Stimulated activated CD8-positive, alpha-beta memory T cell treated with anti-CD3 and anti-CD28 coated beads, Interleukin-12 subunit alpha, Interleukin-12 subunit beta, amount 100 ng/mL, for 1 hour (primary cell): ENCODE measurements at regions not wholly inside any gene's neighbourhood (a gene's known extent, or its start where the extent isn't known, plus 50 kb on each side); places are given as distances from the start of the nearest gene placed in this dataset.

Experiments
- DNase-seq: peaks from one replicate; pipeline ENCODE4 v3.0.0-alpha.2; 2020; ENCODE audit warnings: low read depth

DNA sequence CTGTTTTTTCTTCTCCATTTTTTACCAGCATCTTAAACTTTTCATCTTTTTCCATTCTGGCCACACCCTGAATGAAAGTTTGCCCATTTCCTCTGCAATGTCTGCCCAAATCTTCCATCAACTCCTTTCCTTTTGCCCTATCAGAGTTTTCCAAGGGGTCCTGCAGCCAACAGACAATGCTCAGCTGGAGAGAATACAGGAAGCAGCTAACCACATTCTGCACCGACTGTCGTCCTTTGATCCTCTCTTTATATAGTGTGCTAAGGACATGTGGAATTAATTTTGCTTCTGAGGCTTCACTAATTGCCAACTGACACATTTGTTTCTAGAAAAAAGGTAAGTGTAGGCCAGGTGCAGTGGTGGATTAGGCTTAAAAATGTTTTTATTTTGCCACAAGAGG lies 50.5 kb upstream of the DLX2 start:
- no peak for DNase-seq

DNA sequence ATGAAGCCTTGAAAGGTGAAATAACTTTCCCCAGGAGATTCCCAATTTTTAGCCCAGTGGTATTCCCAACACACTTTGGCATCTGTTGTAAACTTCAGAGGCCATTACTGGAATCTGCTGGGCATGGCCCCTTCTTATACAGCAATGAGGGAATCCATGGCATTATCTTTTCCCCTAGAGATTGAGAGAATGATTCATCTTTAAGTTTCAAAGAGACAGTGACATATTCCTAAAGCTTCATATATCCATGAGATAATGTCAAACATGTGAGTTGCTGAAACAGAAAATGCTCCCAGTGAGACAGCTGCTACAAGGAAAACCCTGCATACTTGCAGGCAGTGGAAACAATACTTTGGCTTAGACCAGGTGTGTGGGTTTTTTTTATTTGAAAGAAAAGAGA lies 51.1 kb upstream of the DLX2 start:
- DNase-seq: no peak

DNA sequence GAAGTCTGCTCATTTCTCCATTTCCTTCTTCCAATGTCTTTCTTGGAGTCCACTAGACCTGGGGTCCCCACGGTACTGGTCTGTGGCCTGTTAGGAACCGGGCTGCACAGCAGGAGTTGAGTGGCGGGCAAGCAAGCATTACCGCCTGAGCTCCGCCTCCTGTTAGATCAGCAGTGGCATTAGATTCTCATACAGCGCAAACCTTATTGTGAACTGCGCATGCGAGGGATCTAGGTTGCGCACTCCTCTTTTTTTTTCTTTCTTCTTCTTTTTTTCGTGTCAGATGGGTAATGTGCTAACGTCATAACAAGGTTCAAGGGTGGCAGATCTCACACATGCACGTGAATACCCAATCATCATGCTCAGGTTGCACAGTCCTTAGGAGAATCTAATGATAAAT lies 53.1 kb upstream of the DLX2 start:
- DNase-seq: no peak

DNA sequence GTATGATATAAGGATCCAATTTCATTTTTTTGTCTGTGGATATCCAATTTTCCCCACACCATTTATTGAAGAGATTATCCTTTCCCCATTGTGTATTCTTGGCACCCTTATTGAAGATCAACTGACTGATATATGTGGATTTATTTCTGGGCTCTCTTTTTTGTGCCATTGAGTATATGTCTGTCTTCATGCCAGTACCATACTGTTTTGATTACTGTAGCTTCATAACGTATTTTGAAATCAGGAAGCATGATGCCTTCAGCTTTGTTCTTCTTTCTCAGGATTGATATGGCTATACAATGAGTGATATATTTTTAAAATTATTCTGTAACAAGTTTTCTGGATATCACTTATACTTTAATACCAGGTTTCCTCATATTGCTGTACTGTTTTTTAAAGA lies 58.1 kb upstream of the DLX2 start:
- no peak for DNase-seq

DNA sequence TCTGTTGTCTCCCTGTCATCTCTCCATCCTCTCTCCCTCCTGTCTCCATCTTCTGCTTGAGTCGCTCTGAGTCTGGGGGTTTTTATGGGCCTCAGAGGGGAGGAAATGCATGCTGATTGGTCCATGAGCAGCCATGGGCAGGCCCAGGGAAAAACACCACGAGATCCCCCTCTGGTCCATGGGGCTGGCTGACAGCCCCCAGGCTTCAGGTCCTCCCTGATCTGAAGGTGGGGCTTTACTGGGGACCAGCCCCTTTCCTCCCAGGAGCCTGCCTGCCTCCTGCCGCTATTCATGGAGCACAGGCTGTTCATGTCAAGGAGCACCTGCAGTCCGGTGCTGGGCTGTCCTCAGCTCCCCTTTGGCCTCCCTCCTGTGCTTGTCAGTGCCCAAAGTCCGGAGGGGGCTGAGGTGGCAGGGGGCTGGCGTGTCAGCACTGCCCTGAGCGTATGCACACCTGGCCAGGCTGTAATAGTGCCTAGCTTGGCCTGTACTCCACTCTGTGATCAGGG lies 59.6 kb upstream of the DLX2 start:
- no peak for DNase-seq

DNA sequence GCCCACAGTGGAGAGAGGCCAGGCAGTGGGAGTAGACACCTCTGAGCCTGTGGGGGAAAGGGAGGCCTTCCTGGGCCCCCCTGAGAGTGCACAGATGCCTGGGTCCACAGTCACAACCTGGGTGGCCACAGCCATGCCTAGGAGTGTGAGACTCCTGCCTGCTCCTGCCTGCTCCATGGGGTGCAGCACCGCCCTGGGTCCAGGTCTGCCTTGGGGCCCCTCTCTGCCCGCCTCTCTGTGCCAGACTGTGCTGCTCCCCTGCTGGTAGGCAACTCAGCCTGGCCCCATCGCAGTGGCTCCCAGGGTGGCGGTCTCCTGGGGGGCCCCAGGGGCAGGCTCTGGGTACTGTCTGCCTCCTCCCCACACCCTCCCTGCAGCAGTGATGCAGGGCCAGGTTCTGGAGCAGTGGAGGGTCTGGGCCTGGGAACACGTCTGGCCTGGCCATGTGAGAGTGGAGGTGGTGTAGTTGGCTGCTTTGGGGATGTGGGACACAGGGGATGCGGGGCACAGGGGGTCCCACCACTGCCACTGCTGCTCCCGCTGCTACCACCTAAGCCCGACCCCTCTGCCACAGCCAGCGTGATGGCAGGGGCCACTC lies 60.1 kb upstream of the DLX2 start:
- no peak for DNase-seq

DNA sequence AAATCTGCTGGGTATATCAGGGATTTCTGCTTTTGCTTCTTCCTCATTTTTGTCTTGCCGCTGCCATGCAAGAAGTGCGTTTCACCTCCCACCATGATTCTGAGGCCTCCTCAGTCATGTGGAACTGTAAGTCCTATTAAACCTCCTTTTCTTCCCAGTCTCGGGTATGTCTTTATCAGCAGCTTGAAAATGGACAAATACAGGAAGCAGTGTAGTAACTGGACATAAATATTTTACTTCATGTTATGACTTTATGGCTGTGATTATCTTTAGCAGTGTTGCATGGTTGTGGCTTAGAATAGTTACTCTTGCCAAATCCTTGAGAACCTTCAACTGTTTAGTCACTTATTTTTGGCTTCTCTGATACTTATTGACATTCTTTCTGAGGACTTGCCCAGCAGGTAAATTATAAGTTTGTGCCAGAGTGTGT lies 66.2 kb upstream of the DLX2 start:
- DNase-seq: no peak

DNA sequence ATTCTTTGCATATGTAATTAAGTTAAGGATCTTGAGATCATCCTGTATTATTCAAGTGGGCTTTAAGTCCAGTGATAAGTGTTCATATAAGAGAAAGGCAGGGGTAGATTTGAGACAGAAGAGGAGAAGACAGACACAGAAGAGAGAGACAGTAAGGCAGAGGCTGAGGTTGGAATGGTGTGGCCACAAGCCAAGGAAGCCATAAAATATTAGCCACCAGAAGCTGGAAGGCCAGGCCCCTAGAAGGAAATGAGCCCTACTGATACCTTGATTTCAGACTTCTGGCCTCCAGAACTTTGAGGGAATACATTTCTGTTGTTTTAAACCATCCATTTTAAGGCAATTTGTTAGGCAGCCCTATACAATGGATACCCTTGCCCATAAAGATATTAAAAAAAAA lies 66.9 kb upstream of the DLX2 start:
- no peak for DNase-seq

DNA sequence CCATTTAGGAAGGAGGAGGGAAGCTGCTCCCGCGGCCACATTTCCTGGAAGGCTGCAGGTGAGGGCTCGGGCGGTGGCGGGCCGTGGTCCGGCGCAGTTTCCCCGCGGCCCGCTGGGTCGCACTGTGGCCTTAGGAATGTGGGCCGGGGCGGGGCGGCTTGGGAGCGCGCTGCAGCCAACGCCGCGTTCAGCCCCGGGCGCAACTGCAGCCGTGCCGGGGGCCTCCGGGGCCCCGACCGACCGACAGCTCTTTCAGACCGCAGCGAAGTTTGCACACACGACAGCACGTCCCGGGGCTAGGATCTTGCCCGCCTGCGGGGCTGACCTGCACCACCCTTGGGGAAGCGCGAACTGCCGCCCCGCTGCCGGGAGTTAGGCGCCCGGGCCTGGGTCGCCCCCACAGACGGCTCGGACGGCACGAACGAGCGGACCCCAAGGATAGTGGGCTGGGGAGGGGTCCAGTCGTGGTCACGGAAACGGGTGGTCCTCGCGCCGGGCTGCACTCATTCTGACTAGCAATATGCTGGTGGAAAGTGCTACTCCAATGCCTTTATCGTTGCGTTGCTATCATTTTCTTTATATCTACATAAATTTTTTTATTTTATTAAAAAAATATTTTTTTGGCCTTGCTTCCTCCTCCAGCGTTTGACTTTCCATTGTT lies 69.9 kb upstream of the DLX2 start:
- DNase-seq: peak; percentile 14

DNA sequence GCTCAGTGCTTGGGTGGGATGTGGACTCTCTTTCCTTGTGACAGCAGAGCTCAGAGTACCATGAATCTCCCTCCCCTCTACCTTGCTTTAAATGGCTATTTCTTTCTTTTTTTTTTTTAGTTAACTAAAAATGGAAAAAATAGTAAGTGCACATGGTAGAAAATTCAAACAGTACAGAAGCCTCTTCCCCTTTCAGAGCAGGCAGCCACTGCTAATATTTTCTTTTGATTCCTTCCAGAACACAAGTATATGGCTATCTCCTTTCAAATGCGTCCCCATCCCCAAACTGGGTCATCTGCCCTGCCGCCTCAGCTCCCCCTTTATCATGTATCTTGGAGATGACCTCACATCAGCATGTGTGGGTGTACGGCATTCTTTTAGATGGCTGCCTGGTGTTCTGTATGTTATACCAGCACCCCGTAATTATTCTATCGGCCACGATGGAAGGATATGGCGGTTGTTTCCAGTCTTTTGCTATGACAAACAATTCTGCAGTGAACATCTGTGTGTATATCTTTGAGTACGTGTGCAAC lies 70.5 kb upstream of the DLX2 start:
- no peak for DNase-seq

DNA sequence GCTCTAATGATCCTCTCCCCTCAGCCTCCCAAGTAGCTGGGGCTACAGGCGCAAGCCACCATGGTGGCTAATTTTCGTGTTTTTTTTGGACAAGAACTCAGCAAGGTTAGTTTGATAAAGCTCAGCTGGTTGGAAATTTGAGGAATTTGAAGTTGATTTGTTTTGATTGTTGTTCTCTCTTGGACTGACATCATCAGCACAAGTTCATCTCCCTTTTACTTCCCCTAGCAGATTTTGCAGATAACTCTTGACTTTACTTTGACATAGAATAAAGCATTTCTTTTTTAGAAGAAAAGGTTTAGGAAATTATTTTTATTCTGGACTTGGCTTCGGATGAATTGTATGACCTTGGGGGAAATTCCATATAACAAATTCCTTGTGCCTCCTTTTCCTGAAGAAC lies 74.9 kb upstream of the DLX2 start:
- DNase-seq: no peak

DNA sequence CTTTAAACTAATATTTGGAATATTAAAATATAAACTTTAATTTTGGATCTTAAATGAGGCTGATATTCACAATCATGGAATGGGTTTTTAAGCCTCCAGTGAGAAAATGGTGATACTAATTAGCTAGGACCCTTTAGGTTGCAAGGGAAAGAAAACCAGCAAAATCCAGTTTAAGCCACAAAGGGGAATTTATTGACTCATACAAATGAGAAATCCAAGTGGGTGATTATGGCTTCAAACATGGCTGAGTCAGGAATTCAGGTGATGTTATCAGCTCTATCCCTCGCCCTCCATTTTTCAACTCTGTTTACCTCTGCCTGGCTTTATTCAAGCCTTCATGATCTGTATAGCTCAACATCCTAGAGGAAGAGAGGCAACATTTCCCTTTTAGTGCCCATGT lies 75.3 kb upstream of the DLX2 start:
- DNase-seq: no peak

DNA sequence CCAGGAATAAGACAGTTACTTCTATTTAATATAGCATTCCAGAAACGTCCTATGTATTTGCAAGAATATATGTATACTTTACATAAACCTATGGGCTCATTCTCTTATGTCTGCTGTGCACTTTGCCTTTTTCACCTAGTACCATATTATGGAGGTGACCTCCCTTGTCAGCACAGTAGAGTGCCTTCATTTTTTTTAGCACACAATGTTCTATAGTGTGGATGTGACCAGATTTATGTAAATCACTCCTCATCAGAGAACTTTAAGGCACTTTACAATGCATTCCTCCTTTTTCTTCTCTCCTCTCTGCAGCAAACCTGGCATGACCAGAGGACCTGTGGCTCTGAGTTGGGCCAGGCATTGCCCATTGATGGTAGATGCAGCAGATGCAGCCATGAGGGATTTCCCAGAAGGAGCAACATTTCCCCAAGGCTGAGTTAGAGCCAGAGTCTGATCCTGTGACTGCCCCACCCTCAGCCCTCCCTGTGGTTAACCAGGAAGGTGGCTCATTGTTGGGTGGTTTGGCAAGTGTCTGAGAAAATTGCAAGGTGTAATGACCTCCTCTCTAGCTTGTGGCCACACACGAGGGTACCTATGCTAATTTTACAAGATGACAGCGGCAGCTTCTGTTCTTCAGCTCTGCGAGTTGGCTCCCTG lies 76.5 kb upstream of the DLX2 start:
- DNase-seq: no peak

DNA sequence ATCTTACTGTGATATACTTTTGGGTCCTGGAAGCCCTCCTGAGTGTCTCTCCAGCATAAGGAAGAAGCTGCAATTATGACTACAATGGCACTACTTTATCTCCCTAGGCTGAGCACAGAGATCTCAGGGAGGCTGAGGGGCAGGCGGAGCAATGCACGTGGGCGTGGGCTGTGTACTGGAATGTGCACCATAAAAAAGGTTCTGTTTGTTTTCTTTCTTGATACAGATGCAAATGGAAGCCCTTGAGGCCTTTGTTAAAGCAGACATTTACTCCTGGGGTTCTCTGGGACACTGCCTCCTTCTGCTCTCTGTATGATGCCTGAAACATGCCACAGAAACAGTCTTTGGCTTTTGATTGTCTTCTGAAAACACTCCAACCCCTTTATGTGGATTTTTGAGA lies 79.1 kb upstream of the DLX2 start:
- DNase-seq: no peak

DNA sequence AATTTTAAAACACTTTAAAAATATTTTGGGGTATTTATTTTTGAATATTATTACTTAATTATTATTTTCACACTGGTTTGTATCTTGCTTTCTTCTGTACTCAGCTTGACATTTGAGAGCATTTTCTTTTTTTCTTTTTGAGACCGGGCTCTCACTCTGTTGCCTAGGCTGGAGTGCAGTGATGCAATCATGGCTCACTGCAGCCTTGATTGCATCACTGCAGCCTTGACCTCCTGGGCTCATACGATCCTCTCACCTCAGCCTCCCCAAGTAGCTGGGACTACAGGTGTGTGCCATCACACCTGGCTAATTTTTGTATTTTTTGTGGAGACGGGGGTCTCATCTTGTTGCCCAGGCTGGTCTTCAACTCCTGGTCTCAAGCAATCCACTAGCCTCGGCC lies 79.9 kb upstream of the DLX2 start:
- no peak for DNase-seq

DNA sequence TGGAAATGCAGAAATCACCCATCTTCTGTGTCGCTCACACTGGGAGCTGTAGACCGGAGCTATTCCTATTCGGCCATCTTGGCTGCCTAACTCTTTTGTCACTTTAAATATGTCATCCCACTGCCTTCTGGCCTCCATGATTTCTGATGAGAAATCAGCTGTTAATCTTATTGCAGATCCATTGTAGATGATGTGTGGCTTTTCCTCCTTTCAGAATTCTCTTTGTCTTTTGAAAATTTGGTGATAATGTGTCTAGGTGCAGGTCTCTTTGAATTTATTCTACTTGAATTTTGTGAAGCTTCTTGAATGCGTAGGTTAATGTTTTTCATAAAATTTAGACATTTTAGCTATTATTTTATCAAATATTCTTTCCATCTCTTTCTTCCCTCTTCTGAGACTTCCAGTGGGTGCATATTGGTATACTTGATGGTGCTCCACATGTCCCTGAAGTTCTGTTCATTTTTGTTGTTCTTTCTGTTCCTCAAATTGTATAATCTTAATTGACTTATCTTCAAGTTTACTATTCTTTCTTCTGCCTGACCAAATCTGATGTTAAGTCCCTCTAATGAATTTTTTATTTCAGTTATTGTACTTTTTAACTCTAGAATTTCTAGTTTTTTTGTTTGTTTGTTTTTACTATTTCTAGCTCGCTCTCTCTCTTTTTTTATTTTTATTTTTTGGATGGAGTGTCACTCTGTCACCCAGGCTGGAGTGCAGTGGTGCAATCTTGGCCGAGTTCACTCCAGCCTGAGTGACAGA lies 90.8 kb upstream of the DLX2 start:
- no peak for DNase-seq

DNA sequence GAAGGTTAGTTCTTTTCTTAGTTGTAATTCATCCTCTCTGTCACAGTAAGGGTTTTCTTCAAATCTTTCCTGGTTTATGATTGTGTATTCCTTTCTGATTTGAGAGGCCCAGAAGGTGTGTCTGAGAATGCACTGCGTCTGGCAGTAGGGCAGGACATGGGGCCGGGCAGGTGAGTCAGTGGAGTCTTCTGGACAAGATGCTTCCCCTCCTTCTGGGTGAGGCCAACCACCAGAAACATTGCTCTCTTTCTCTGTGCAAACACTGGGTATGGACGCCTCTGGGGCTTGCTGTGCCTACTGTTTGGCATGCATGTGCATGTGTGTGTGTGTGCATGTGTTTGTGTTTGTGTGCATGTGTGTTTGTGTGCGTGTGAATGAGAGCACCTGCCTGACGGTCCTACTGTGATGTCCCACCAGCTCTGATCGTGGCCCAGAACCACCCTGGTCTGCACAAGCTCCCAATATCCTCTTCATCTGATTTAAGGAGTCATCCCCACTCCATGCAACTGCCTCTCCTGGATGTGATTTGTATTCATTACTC lies 93.2 kb upstream of the DLX2 start:
- no peak for DNase-seq

DNA sequence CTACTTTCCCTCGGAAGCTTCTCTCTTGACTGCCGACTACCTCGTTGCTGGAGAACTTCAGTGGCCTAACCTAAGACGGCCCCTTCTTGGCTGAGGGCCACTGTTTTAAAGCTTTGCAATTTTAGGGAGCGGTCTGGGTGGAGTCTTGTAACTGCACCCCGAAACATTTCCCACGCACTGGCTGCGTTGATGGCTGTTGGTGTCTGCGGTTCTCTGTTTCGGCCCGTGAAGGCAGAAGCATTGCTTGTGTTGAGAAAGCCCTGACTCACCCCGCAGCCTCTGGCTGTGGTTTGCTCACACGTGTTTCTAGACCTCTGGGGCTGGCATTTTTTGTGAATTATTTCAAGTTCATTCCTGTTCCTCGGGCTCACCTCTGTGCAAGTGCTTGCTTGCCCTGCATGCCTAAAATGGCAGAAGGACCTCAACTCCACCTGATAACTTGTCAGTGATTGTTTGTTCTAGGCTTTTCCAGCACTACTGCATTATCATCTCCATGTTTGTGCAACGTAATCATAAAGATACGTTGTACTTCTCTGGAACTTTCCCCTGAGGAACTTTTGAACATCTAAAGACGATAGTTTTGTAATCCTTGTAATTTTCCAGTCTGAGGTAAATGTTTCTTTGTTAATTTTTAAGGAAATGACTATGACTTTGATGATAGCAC lies 94.2 kb upstream of the DLX2 start:
- DNase-seq: no peak

DNA sequence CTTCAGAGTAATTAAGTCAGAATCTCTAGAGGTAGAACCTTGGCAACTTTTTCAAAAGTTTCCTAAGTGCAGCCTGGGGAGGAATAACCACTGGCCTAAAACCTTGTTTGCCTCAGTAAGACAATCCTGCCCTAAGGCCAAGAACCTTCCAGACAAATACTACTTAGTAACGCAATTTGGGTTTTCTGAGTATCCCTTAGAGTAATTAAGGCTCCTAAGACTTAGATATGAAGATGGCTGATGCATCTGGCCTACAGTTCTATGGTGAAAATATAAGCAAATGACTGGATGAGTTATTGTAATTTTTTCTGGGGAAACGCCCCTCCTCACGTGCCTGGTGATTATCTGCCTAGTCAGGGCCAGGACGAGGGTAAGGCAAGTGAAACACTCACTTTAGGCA lies 95.7 kb upstream of the DLX2 start:
- no peak for DNase-seq

DNA sequence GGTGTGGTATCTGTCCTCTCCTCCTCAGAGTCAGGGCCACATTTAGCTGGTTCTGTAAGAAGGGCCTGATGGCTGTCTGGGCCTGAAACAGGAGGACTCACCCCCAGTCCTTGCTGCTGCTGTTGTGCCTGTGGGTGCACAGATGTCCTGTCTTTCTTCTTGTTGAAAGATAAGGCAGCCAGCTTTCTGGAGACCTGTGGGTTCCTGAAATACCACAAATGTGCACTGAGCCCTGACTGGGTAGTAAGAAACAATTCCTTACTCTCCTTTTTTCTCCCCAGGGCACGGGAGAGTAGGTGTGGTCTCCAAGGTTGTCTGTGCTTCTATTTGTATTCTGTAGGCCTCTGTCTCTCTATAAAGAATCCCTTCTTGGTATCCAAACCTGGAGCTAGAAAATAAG lies 96.2 kb upstream of the DLX2 start:
- DNase-seq: no peak

DNA sequence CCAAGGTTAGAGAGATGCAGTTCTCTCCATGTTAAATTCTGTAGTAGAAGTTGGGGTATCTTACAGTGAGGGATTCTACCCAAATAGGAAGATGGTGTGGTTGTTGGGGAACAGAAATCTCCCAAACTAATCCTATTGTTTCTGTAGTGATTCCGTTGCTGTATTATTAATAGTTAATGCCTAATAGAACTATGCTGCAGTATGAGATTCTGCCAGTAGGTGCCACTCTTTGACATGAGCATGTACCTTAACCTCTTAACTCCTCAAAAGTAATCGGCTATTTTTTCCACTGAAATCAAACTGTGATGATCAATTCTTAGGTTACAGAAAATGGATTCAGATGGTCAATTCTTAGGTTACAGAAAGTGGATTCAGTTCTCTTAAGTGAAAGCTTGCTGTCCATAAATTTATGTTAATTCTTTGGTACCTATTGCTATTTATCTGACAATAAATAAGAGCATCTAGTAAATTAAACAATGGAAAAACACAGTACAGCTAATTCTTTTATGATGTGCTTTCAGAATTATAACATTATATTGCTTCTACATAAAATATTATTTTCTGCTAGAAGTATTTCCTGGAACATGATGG lies 97.9 kb upstream of the DLX2 start:
- no peak for DNase-seq
